HCT116 (cell line): ENCODE measurements at regions not wholly inside any gene's neighbourhood (a gene's known extent, or its start where the extent isn't known, plus 50 kb on each side); places are given as distances from the start of the nearest gene placed in this dataset.

ENCODE experiments used
- ATAC-seq: fragments of 200-7000 bp; cut with Tn5 transposase; 2 replicates; pipeline ENCODE4 v1.9.1; 2020; ENCODE audit warnings: mild to moderate bottlenecking, moderate library complexity
- BruUV-seq: library from RNA; stranded (reverse); fragments of 400-500 nt; replicated peaks from 2 replicates; lab custom pipeline; 2021; lab: Mats Ljungman, UMichigan
- CTCF ChIA-PET: fragments of 300-600 bp; sonication (Branson Sonifier 250); formaldehyde crosslinking; loops from one replicate; lab custom pipeline; 2021; ENCODE audit warnings: antibody characterized with exemption; lab: Charles Lee
- POLR2A ChIA-PET: fragments of 300-600, 350-600 bp; sonication (Branson Sonifier 250); formaldehyde crosslinking; loops from one replicate; lab custom pipeline; 2021; ENCODE audit warnings: antibody characterized with exemption; lab: Charles Lee
- RAD21 ChIA-PET, 2 experiments: fragments of 300-600 bp; sonication (Branson Sonifier 250); formaldehyde crosslinking; loops; one replicate each; lab custom pipeline; 2023; ENCODE audit warnings: low total read pairs in 2 of 2; ENCODE audit not compliant: uncharacterized antibody in 2 of 2, unreplicated experiment in 2 of 2, low non-redundant PET in 1 of 2; lab: Charles Lee
- DNase-seq: peaks from one replicate; pipeline ENCODE4 v3.0.0-alpha.2; 2010; ENCODE audit warnings: low read depth, low spot score
- H2AFZ ChIP-seq: fragments of 200-600 bp; shearing (Covaris generic), sonication (generic); 2 replicates; pipeline ENCODE4 v1.6.1; 2017; ENCODE audit warnings: low read depth, mixed run types, mixed read lengths, antibody characterized with exemption, low read length; ENCODE audit not compliant: poor library complexity, severe bottlenecking
- H3K27ac ChIP-seq: 2 replicates; pipeline ENCODE4 v1.5.1; 2012; ENCODE audit warnings: low read depth, low read length
- H3K27me3 ChIP-seq: fragments of 200-600 bp; sonication (generic); 2 replicates; pipeline ENCODE4 v1.6.1; 2016; ENCODE audit warnings: mixed run types, low read length, mixed read lengths; ENCODE audit not compliant: insufficient read depth
- H3K36me3 ChIP-seq, 2 experiments: fragments of 200-500 bp in 1 of 2; fragments of 200-600 bp in 1 of 2; sonication (Bioruptor generic) in 1 of 2; sonication (generic) in 1 of 2; 2 replicates each; pipeline versions ENCODE4 v1.5.1 to v1.6.1; 2014 to 2016; ENCODE audit warnings: low read length in 2 of 2, inconsistent platforms in 1 of 2, mixed read lengths in 1 of 2, mixed run types in 1 of 2; ENCODE audit not compliant: insufficient read depth in 2 of 2, control insufficient read depth in 1 of 2
- H3K4me1 ChIP-seq, 2 experiments: fragments of 200-600 bp in 1 of 2; sonication (generic) in 1 of 2; 2 replicates each; pipeline versions ENCODE4 v1.5.1 to v1.6.1; 2012 to 2017; ENCODE audit warnings: low read length in 2 of 2, inconsistent platforms in 1 of 2, mild to moderate bottlenecking in 1 of 2, mixed read lengths in 1 of 2, mixed run types in 1 of 2, moderate library complexity in 1 of 2; ENCODE audit not compliant: insufficient read depth in 2 of 2, control insufficient read depth in 1 of 2
- H3K4me2 ChIP-seq: fragments of 200-600 bp; sonication (generic); 2 replicates; pipeline ENCODE4 v1.6.1; 2017; ENCODE audit warnings: mixed run types, low read length, mixed read lengths
- H3K4me3 ChIP-seq, 2 experiments: fragments of 200-600 bp in 1 of 2; sonication (generic) in 1 of 2; replicated peaks in 1 of 2; 2 replicates each; pipeline ENCODE4 v1.5.1; 2011 to 2016; ENCODE audit warnings: low read length in 2 of 2, control low read depth in 1 of 2, low read depth in 1 of 2, mild to moderate bottlenecking in 1 of 2, mixed read lengths in 1 of 2, mixed run types in 1 of 2
- H3K79me2 ChIP-seq: fragments of 200-600 bp; sonication (generic); 2 replicates; pipeline ENCODE4 v1.6.1; 2017; ENCODE audit warnings: mild to moderate bottlenecking, mixed run types, low read length, moderate library complexity, mixed read lengths; ENCODE audit not compliant: insufficient read depth
- H3K9ac ChIP-seq: fragments of 200-600 bp; sonication (generic); 2 replicates; pipeline ENCODE4 v1.6.1; 2016; ENCODE audit warnings: low read length, mixed read lengths
- H3K9me2 ChIP-seq: fragments of 200-600 bp; sonication (generic), shearing (Covaris generic); 2 replicates; pipeline ENCODE4 v1.6.1; 2017; ENCODE audit warnings: mixed run types, mild to moderate bottlenecking, moderate library complexity; ENCODE audit not compliant: insufficient read depth
- H3K9me3 ChIP-seq, 2 experiments: fragments of 200-500 bp in 1 of 2; fragments of 200-600 bp in 1 of 2; sonication (Bioruptor generic) in 1 of 2; sonication (generic) in 1 of 2; 2 replicates each; pipeline ENCODE4 v1.6.1; 2014 to 2017; ENCODE audit warnings: low read length in 2 of 2, mixed read lengths in 2 of 2, inconsistent platforms in 1 of 2, low read depth in 1 of 2, mild to moderate bottlenecking in 1 of 2, mixed run types in 1 of 2, moderate library complexity in 1 of 2; ENCODE audit not compliant: control insufficient read depth in 1 of 2, insufficient read depth in 1 of 2
- H4K20me1 ChIP-seq: fragments of 200-600 bp; sonication (generic), shearing (Covaris generic); 2 replicates; pipeline ENCODE4 v1.6.1; 2017; ENCODE audit warnings: mixed run types, mild to moderate bottlenecking, moderate library complexity; ENCODE audit not compliant: insufficient read depth
- CBX3 ChIP-seq: IDR thresholded peaks from 2 replicates; pipeline ENCODE4 v1.6.1; 2012; ENCODE audit warnings: low read depth
- CEBPB ChIP-seq: IDR thresholded peaks from 2 replicates; pipeline ENCODE4 v1.6.1; 2012; ENCODE audit warnings: low read depth
- CTCF ChIP-seq, 3 experiments: fragments of 200-600 bp in 1 of 3; sonication (generic) in 1 of 3; IDR thresholded peaks in 2 of 3; conservative IDR thresholded peaks in 1 of 3; 2 replicates each; pipeline ENCODE4 v1.5.1; 2012 to 2017; ENCODE audit warnings: low read depth in 2 of 3, low read length in 2 of 3, antibody characterized with exemption in 1 of 3, borderline replicate concordance in 1 of 3, control low read depth in 1 of 3, mild to moderate bottlenecking in 1 of 3, mixed read lengths in 1 of 3, mixed run types in 1 of 3, moderate library complexity in 1 of 3; ENCODE audit not compliant: insufficient read depth in 1 of 3
- EGR1 ChIP-seq: IDR thresholded peaks from 2 replicates; pipeline ENCODE4 v1.6.1; 2012; ENCODE audit warnings: low read depth
- ELF1 ChIP-seq: IDR thresholded peaks from 2 replicates; pipeline ENCODE4 v1.6.1; 2012; ENCODE audit warnings: low read depth, borderline replicate concordance
- JUND ChIP-seq: IDR thresholded peaks from 2 replicates; pipeline ENCODE4 v1.6.1; 2012
- MAX ChIP-seq: IDR thresholded peaks from 2 replicates; pipeline ENCODE4 v1.6.1; 2012
- POLR2A ChIP-seq: IDR thresholded peaks from 2 replicates; pipeline ENCODE4 v1.7.0; 2011; ENCODE audit warnings: borderline replicate concordance; ENCODE audit not compliant: insufficient read depth, insufficient read length; ENCODE audit errors: extremely low read depth
- RAD21 ChIP-seq: IDR thresholded peaks from 2 replicates; pipeline ENCODE4 v1.6.1; 2012; ENCODE audit warnings: low read depth, mild to moderate bottlenecking
- REST ChIP-seq: IDR thresholded peaks from 2 replicates; pipeline ENCODE4 v1.6.1; 2012; ENCODE audit warnings: low read depth
- SIN3A ChIP-seq: IDR thresholded peaks from 2 replicates; pipeline ENCODE4 v1.6.1; 2012; ENCODE audit warnings: low read depth
- SP1 ChIP-seq: IDR thresholded peaks from 2 replicates; pipeline ENCODE4 v1.6.1; 2012; ENCODE audit warnings: low read depth
- SRF ChIP-seq: IDR thresholded peaks from 2 replicates; pipeline ENCODE4 v1.6.1; 2012; ENCODE audit warnings: low read depth
- YY1 ChIP-seq: IDR thresholded peaks from 2 replicates; pipeline ENCODE4 v1.6.1; 2011; ENCODE audit warnings: low read length, low read depth, moderate library complexity, mild to moderate bottlenecking; ENCODE audit not compliant: insufficient replicate concordance; ENCODE audit errors: extremely low read depth
- ZFX ChIP-seq: fragments of 450-650 bp; IDR thresholded peaks from 2 replicates; pipeline ENCODE4 v1.6.1; 2017
- intact Hi-C: fragments of 100-400 bp; cut with micrococcal nuclease; formaldehyde crosslinking; loops from 2 replicates; pipeline ENCODE4 v1.10.0; 2022

DNA sequence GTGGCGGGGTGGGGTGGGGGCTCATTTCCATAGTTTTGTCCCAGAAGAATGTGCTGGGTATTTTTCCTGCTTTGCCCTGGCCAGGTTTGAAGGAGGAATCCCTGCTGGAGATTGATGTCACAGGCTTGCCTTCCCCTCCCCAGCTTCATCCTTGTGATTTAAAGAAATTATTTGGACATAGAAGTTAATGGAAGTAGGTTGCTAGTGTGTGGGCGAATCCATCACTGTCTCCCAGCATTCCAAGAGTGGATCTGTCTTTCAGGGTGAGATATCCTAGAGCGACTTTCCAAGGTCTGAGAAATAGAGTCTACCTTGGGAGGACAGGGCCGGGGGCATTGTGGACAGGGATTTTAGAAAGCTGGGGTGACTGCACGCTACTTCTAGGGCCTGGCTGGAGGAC is 64.9 kb upstream of the HSPA9 start:
- Histone ChIP-seq H3K9ac (no peak overlapping the region), H3K9me2 (no peaks in the 10 kb centered on the region), H2AFZ (no peak overlapping the region), H3K4me1 (peaks cover 3 to 8% of the 10 kb centered on the region in 2 experiments; a peak in 3 of 4 replicates), H3K4me3 (no peak overlapping the region), H3K36me3 (no peaks in the 10 kb centered on the region), H3K79me2 (no peaks in the 10 kb centered on the region), H3K4me2 (no peak overlapping the region), H3K27ac (no peak overlapping the region), H3K27me3 (no peaks in the 10 kb centered on the region), H4K20me1 (no peaks in the 10 kb centered on the region), H3K9me3 (no peaks in the 10 kb centered on the region)
- intact Hi-C loops: loop anchor here (5.0 kb wide), 2 partner anchors 187 to 292 kb away; no protein-coding TSS in a partner anchor
- TF ChIP-seq MAX: no peak
- TF ChIP-seq REST: no peak
- TF ChIP-seq YY1: no peak
- TF ChIP-seq CBX3: no peak
- TF ChIP-seq CEBPB: no peak
- no peak for TF ChIP-seq JUND
- no peak for TF ChIP-seq SIN3A
- TF ChIP-seq SP1: no peak
- TF ChIP-seq RAD21: no peak
- TF ChIP-seq ZFX: no peak
- TF ChIP-seq EGR1: no peak
- TF ChIP-seq CTCF (IDR thresholded peaks at IDR 0.05 in 2 of 3, conservative IDR thresholded peaks at IDR 0.05 in 1 of 3; ENCODE audit: borderline replicate concordance in 1 of 3, insufficient read depth in 1 of 3, low read depth in 2 of 3, low read length in 2 of 3): no peak
- TF ChIP-seq SRF: no peak
- TF ChIP-seq POLR2A: no peak
- no peak for TF ChIP-seq ELF1
- BruUV-seq: no TSS peak
- POLR2A ChIA-PET: no interaction called here
- CTCF ChIA-PET: no interaction called here
- no peak for DNase-seq
- no peak for ATAC-seq
- RAD21 ChIA-PET: interaction anchor here (1.2 to 1.4 kb wide), 2 partner anchors 9 to 622 kb away, joined by 3 read pairs; no protein-coding TSS in a partner anchor
